Peyer's patch (tissue), 4 donors: ENCODE measurements at regions not wholly inside any gene's neighbourhood (a gene's known extent, or its start where the extent isn't known, plus 50 kb on each side); places are given as distances from the start of the nearest gene placed in this dataset.

ENCODE experiments used
- DNase-seq, 3 donors: peaks; one replicate each; pipeline ENCODE4 v3.0.0-alpha.2; 2017 to 2019
- H3K27ac ChIP-seq, 4 donors: fragments of 200-600 bp; sonication (generic); one replicate each; pipeline ENCODE4 v1.5.1; 2016 to 2019
- H3K27me3 ChIP-seq, 2 donors: fragments of 200-600 bp; sonication (generic); one replicate each; pipeline ENCODE4 v1.5.1; 2019
- H3K36me3 ChIP-seq, 3 donors: fragments of 200-600 bp; sonication (generic); one replicate each; pipeline ENCODE4 v1.5.1; 2016 to 2019
- H3K4me1 ChIP-seq, 4 donors: fragments of 200-600 bp; sonication (generic); one replicate each; pipeline ENCODE4 v1.5.1; 2016 to 2019
- H3K4me3 ChIP-seq, 4 donors: fragments of 200-600 bp; sonication (generic); 1 replicate in 3 of 4; 2 replicates in 1 of 4; pipeline ENCODE4 v1.5.1; 2016 to 2019; ENCODE audit warnings: mild to moderate bottlenecking in 1 of 4
- H3K9me3 ChIP-seq, 4 donors: fragments of 200-600 bp; sonication (generic); one replicate each; pipeline ENCODE4 v1.5.1; 2016 to 2019; ENCODE audit warnings: mild to moderate bottlenecking in 1 of 4
- POLR2A ChIP-seq, 2 donors: fragments of 450-650 bp; IDR thresholded peaks; one replicate each; pipeline ENCODE4 v1.5.1; 2017; ENCODE audit warnings: antibody characterized with exemption in 2 of 2, mild to moderate bottlenecking in 2 of 2, moderate library complexity in 2 of 2
- small RNA-seq, 2 donors: library from RNA; depleted of rRNA; stranded (forward); fragments of <200 nt; gene quantifications; one replicate each; pipeline ENCODE3, GENCODE V24; 2016
- TF ChIP-seq, protein P1 (sequence below), 6 experiments: fragments of 450-650 bp in 4 of 6; fragments of 200-600 bp in 2 of 6; sonication (generic) in 1 of 6; IDR thresholded peaks; one replicate each; pipeline ENCODE4 v1.5.1; 2017 to 2019; ENCODE audit warnings: antibody characterized with exemption in 6 of 6, mild to moderate bottlenecking in 3 of 6, moderate library complexity in 1 of 6

DNA sequence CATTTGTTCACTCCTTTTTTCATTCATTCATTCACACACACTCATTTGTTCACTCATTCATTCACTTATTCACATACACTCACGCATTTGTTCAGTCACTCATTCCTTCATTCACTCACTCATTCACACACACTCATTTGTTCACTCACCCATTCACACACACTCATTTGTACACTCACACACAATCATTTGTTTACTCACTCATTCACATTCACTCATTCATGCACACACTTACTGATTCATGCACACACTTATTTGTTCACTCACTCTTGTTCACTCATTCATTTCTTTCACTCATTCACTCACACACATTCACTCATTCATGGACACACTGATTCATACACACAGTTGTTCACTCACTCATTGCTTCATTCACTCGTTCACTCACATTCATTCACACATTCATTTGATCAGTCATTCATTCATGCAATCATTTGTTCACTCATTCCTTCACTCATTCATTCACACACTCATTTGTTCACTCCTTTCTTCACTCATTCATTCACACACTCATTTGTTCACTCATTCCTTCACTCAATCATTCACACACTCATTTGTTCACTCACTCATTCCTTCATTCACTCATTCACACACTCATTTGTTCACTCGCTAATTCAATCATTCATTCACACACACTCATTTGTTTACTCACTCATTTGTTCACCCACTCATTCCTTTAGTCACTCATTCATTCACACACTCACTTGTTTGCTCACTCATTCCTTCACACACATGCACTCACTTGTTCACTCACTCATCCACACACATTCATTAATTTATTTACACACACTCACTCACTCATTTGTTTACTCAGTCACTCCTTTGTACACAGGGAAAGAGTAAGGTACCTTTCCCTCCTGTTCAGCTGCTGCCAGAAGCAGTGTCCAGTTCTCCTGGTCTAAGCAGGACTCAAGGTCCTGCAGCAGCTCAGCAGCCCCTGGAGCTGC is 50.7 kb upstream of the BHLHE23 start:
- H3K4me3 ChIP-seq = no peak overlapping the region
- TF ChIP-seq, protein P1, sequence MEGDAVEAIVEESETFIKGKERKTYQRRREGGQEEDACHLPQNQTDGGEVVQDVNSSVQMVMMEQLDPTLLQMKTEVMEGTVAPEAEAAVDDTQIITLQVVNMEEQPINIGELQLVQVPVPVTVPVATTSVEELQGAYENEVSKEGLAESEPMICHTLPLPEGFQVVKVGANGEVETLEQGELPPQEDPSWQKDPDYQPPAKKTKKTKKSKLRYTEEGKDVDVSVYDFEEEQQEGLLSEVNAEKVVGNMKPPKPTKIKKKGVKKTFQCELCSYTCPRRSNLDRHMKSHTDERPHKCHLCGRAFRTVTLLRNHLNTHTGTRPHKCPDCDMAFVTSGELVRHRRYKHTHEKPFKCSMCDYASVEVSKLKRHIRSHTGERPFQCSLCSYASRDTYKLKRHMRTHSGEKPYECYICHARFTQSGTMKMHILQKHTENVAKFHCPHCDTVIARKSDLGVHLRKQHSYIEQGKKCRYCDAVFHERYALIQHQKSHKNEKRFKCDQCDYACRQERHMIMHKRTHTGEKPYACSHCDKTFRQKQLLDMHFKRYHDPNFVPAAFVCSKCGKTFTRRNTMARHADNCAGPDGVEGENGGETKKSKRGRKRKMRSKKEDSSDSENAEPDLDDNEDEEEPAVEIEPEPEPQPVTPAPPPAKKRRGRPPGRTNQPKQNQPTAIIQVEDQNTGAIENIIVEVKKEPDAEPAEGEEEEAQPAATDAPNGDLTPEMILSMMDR (IDR thresholded peaks at IDR 0.05) = no peak
- no peak for TF ChIP-seq POLR2A (IDR thresholded peaks at IDR 0.05)
- no peak overlapping the region for H3K27ac ChIP-seq
- H3K36me3 ChIP-seq = no peaks in the 10 kb centered on the region
- DNase-seq = no peak
- H3K4me1 ChIP-seq = peaks cover 0 to 7% (median 1%) of the 10 kb centered on the region in 4 donors
- no peaks in the 10 kb centered on the region for H3K9me3 ChIP-seq
- H3K27me3 ChIP-seq = no peaks in the 10 kb centered on the region

DNA sequence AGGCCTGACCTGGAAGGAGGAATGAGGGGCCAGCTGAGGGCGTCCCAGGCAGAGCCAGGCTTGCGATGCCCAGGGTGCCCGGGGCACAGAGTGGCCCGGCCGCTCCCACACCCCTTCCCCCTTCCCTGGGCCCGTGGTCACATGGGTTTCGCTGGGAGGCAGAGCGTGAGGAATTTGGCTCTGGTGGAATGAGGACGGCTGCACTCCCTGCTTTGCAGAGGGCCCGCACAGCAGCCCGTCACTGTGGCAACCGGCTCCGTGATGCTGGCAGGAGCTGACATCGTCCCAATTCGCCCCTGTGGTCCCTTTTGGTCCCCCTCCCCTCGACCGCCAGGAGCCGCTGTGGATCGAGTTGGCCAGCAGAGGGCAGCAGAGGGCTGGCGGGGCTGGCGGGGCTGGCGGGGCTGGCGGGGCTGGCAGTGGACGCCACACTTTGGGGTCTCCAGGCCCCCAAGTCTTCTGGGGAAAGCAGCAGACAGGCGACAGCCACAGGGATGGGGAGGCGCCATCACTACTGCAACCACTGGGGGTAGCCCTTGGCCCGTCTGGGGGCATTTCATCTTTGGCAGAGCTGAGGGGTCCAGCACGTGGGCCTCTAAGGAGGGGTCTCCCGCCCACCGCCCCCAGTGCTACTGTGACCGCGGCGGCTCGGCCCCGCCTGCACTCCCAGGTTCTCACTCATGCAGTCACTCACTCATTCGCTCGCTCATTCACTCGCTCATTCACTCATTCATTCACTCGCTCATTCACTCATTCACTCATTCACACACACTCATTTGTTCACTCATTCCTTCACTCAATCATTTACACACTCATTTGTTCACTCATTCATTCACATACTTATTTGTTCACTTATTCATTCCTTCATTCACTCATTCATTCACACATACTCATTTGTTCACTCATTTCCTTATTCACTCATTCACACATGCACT is 49.7 kb upstream of the BHLHE23 start:
- Histone ChIP-seq H3K27ac (no peak overlapping the region), H3K9me3 (no peaks in the 10 kb centered on the region), H3K4me3 (no peak overlapping the region), H3K27me3 (no peaks in the 10 kb centered on the region), H3K4me1 (peaks cover 0 to 7% (median 1%) of the 10 kb centered on the region in 4 donors), H3K36me3 (no peaks in the 10 kb centered on the region)
- TF ChIP-seq POLR2A (IDR thresholded peaks at IDR 0.05) = no peak
- TF ChIP-seq, protein P1 (IDR thresholded peaks at IDR 0.05) = peak; percentile 19 to 88 (median 60)
- DNase-seq = peak in 2 of 3 donors; percentile 46 to 55

Small RNA genes in the stretch of these regions (small RNA-seq; reads per million reads assigned to genes)
- 0 reads per million in 2 donors for gene RF00635
